HepG2 (cell line): ENCODE measurements at regions not wholly inside any gene's neighbourhood (a gene's known extent, or its start where the extent isn't known, plus 50 kb on each side); places are given as distances from the start of the nearest gene placed in this dataset.

ENCODE experiments used
- BCL3 ChIP-seq: sonication (generic); formaldehyde crosslinking; IDR thresholded peaks from 2 replicates; pipeline ENCODE4 v1.5.1; 2020; ENCODE audit warnings: mild to moderate bottlenecking, missing genetic modification reagents, moderate library complexity
- MYC ChIP-seq: sonication (generic); formaldehyde crosslinking; IDR thresholded peaks from 2 replicates; pipeline ENCODE4 v1.9.0; 2021; ENCODE audit warnings: missing genetic modification reagents, borderline replicate concordance
- PRDM4 ChIP-seq: sonication (generic); formaldehyde crosslinking; IDR thresholded peaks from 2 replicates; pipeline ENCODE4 v1.9.0; 2021; ENCODE audit warnings: missing genetic modification reagents, borderline replicate concordance
- USF2 ChIP-seq, 2 experiments: sonication (generic) in 1 of 2; formaldehyde crosslinking in 1 of 2; IDR thresholded peaks; 2 replicates each; pipeline versions ENCODE4 v1.5.1 to v1.6.1; 2011 to 2020; ENCODE audit warnings: borderline replicate concordance in 1 of 2, low read depth in 1 of 2, low read length in 1 of 2, mild to moderate bottlenecking in 1 of 2, missing genetic modification reagents in 1 of 2, moderate library complexity in 1 of 2
- ZFP90 ChIP-seq: sonication (generic); formaldehyde crosslinking; IDR thresholded peaks from 2 replicates; pipeline ENCODE4 v1.8.0; 2022; ENCODE audit warnings: missing genetic modification reagents, mild to moderate bottlenecking, inconsistent platforms, borderline replicate concordance
- ZNF616 ChIP-seq: sonication (generic); formaldehyde crosslinking; IDR thresholded peaks from 2 replicates; pipeline ENCODE4 v1.5.0; 2020; ENCODE audit warnings: low read depth, mild to moderate bottlenecking, missing genetic modification reagents
- ZNF644 ChIP-seq: IDR thresholded peaks from 2 replicates; pipeline ENCODE4 v1.6.1; 2016; ENCODE audit warnings: low read depth

- TF ChIP-seq BCL3 (CRISPR knock-in tag) (no peak), ZNF644 (CRISPR knock-in tag) (no peak), PRDM4 (no peak), ZFP90 (CRISPR knock-in tag) (no peak), USF2 (IDR thresholded peaks at IDR 0.05; ENCODE audit: low read depth, low read length) (no peak), USF2 (CRISPR knock-in tag; IDR thresholded peaks at IDR 0.05; ENCODE audit: borderline replicate concordance) (no peak), ZNF616 (no peak), MYC (CRISPR knock-in tag) (no peak)
These were observed 999.8 kb upstream of the NCAM2 start for GRCh38 chr21:19998453-19998852.
